Caco-2 (cell line): ENCODE measurements at regions not wholly inside any gene's neighbourhood (a gene's known extent, or its start where the extent isn't known, plus 50 kb on each side); places are given as distances from the start of the nearest gene placed in this dataset.

Source experiments
- BruUV-seq: library from RNA; stranded (reverse); fragments of 400-500 nt; replicated peaks from 2 replicates; lab custom pipeline; 2021; lab: Mats Ljungman, UMichigan
- CTCF ChIA-PET: fragments of 300-600 bp; sonication (Branson Sonifier 250); formaldehyde crosslinking; loops from one replicate; lab custom pipeline; 2022; ENCODE audit warnings: antibody characterized with exemption; lab: Charles Lee
- POLR2A ChIA-PET: fragments of 300-600 bp; sonication (Branson Sonifier 250); formaldehyde crosslinking; loops from one replicate; lab custom pipeline; 2022; ENCODE audit warnings: antibody characterized with exemption; lab: Charles Lee
- DNase-seq, 2 experiments: peaks; one replicate each; pipeline versions ENCODE4 v3.0.0 to v3.0.0-alpha.2; 2020 to 2022
- H3K27me3 ChIP-seq: replicated peaks from 2 replicates; pipeline ENCODE4 v1.6.0; 2011; ENCODE audit warnings: low read length; ENCODE audit not compliant: control insufficient read depth, insufficient read depth
- H3K36me3 ChIP-seq: 2 replicates; pipeline ENCODE4 v1.5.1; 2011; ENCODE audit warnings: low read length; ENCODE audit not compliant: control insufficient read depth, insufficient read depth
- H3K4me1 ChIP-seq: fragments of 250-450 bp; sonication (Bioruptor Pico); 2 replicates; pipeline ENCODE4 v1.5.1; 2020; ENCODE audit warnings: mild to moderate bottlenecking
- H3K4me3 ChIP-seq: 2 replicates; pipeline ENCODE4 v1.5.1; 2011; ENCODE audit warnings: low read depth, mild to moderate bottlenecking, control low read depth, low read length
- H3K9me3 ChIP-seq: fragments of 250-450 bp; sonication (Bioruptor Pico); 2 replicates; pipeline ENCODE4 v1.5.1; 2020; ENCODE audit warnings: mild to moderate bottlenecking, moderate library complexity
- H3K27ac Mint-ChIP-seq: one replicate; pipeline ENCODE4 v1.8.0; 2022; ENCODE audit warnings: mixed read lengths; ENCODE audit not compliant: unreplicated experiment
- H3K27me3 Mint-ChIP-seq: one replicate; pipeline ENCODE4 v1.8.0; 2022; ENCODE audit warnings: mixed read lengths; ENCODE audit not compliant: insufficient read depth, unreplicated experiment
- H3K36me3 Mint-ChIP-seq: one replicate; pipeline ENCODE4 v1.8.0; 2022; ENCODE audit warnings: mild to moderate bottlenecking, mixed read lengths; ENCODE audit not compliant: insufficient read depth, unreplicated experiment
- H3K4me1 Mint-ChIP-seq: one replicate; pipeline ENCODE4 v1.8.0; 2022; ENCODE audit warnings: low read depth, mixed read lengths; ENCODE audit not compliant: unreplicated experiment
- H3K4me3 Mint-ChIP-seq: one replicate; pipeline ENCODE4 v1.8.0; 2022; ENCODE audit warnings: mild to moderate bottlenecking, moderate library complexity, mixed read lengths; ENCODE audit not compliant: unreplicated experiment
- H3K9me3 Mint-ChIP-seq: one replicate; pipeline ENCODE4 v1.8.0; 2022; ENCODE audit warnings: mixed read lengths; ENCODE audit not compliant: unreplicated experiment
- CTCF ChIP-seq, 2 experiments: fragments of 200-600 bp in 1 of 2; IDR thresholded peaks; 1 replicate in 1 of 2; 2 replicates in 1 of 2; pipeline versions ENCODE4 v1.5.1 to v1.8.0; 2011 to 2022; ENCODE audit warnings: antibody characterized with exemption in 1 of 2, control low read depth in 1 of 2, inconsistent platforms in 1 of 2, low read depth in 1 of 2, low read length in 1 of 2, mild to moderate bottlenecking in 1 of 2, moderate library complexity in 1 of 2; ENCODE audit not compliant: insufficient read depth in 1 of 2, severe bottlenecking in 1 of 2, unreplicated experiment in 1 of 2
- intact Hi-C: fragments of 100-400 bp; cut with micrococcal nuclease; formaldehyde crosslinking; loops from one replicate; pipeline ENCODE4 v1.10.0; 2022; ENCODE audit not compliant: unreplicated experiment

- intact Hi-C loops, result loop anchor here (5.0 kb wide), 2 partner anchors 67 to 128 kb away; no protein-coding TSS in a partner anchor
- Mint-ChIP-seq H3K27me3 (no peaks in the 10 kb centered on the region), H3K4me1 (no peaks in the 10 kb centered on the region), H3K27ac (no peak overlapping the region), H3K4me3 (no peak overlapping the region), H3K36me3 (no peaks in the 10 kb centered on the region), H3K9me3 (no peaks in the 10 kb centered on the region)
- CTCF ChIA-PET, result no interaction called here
- TF ChIP-seq CTCF (IDR thresholded peaks at IDR 0.05; ENCODE audit: insufficient read depth in 1 of 2, low read depth in 1 of 2, low read length in 1 of 2, severe bottlenecking in 1 of 2, unreplicated experiment in 1 of 2), result no peak
- Histone ChIP-seq H3K4me3 (no peak overlapping the region), H3K9me3 (no peaks in the 10 kb centered on the region), H3K36me3 (no peaks in the 10 kb centered on the region), H3K27me3 (no peaks in the 10 kb centered on the region), H3K4me1 (no peaks in the 10 kb centered on the region)
- no TSS peak for BruUV-seq
- no peak for DNase-seq
- POLR2A ChIA-PET, result no interaction called here
These were observed 374.9 kb upstream of the TECRL start for GRCh38 chr4:64784125-64784524.

GRCh38 chr4:64781737-64782326, 372.6 kb upstream of the TECRL start:
- intact Hi-C loops, result loop anchor here (5.0 kb wide), 2 partner anchors 65 to 130 kb away; no protein-coding TSS in a partner anchor
- CTCF ChIA-PET, result no interaction called here
- Histone ChIP-seq H3K9me3 (no peaks in the 10 kb centered on the region), H3K36me3 (no peaks in the 10 kb centered on the region), H3K4me1 (no peaks in the 10 kb centered on the region), H3K27me3 (no peaks in the 10 kb centered on the region), H3K4me3 (no peak overlapping the region)
- no peaks in the 10 kb centered on the region for H3K9me3 Mint-ChIP-seq
- peak in 1 of 2 experiments; percentile 28 for DNase-seq
- no peak overlapping the region for H3K4me3 Mint-ChIP-seq
- no peaks in the 10 kb centered on the region for H3K4me1 Mint-ChIP-seq
- BruUV-seq, result no TSS peak
- no peaks in the 10 kb centered on the region for H3K27me3 Mint-ChIP-seq
- POLR2A ChIA-PET, result no interaction called here
- TF ChIP-seq CTCF (IDR thresholded peaks at IDR 0.05; ENCODE audit: insufficient read depth in 1 of 2, low read depth in 1 of 2, low read length in 1 of 2, severe bottlenecking in 1 of 2, unreplicated experiment in 1 of 2), result peak; percentile 51 to 61
- H3K27ac Mint-ChIP-seq, result no peak overlapping the region
- no peaks in the 10 kb centered on the region for H3K36me3 Mint-ChIP-seq

GRCh38 chr4:64780664-64781063, 371.4 kb upstream of the TECRL start:
- no peak overlapping the region for H3K27ac Mint-ChIP-seq

More at GRCh38 chr4:64780664-64781063, 371.4 kb upstream of the TECRL start:
- H3K4me1 Mint-ChIP-seq, result no peaks in the 10 kb centered on the region
- intact Hi-C loops, result loop anchor here (5.0 kb wide), 2 partner anchors 63 to 132 kb away; no protein-coding TSS in a partner anchor
- H3K9me3 ChIP-seq, result no peaks in the 10 kb centered on the region
- ChIA-PET POLR2A (no interaction called here), CTCF (no interaction called here)
- H3K27me3 ChIP-seq, result no peaks in the 10 kb centered on the region
- no peak for DNase-seq
- no peaks in the 10 kb centered on the region for H3K36me3 ChIP-seq
- no peak overlapping the region for H3K4me3 ChIP-seq
- no peaks in the 10 kb centered on the region for H3K9me3 Mint-ChIP-seq
- no peaks in the 10 kb centered on the region for H3K27me3 Mint-ChIP-seq
- TF ChIP-seq CTCF (IDR thresholded peaks at IDR 0.05; ENCODE audit: insufficient read depth in 1 of 2, low read depth in 1 of 2, low read length in 1 of 2, severe bottlenecking in 1 of 2, unreplicated experiment in 1 of 2), result no peak
- no peaks in the 10 kb centered on the region for H3K36me3 Mint-ChIP-seq
- no peak overlapping the region for H3K4me3 Mint-ChIP-seq
- H3K4me1 ChIP-seq, result no peaks in the 10 kb centered on the region
- BruUV-seq, result no TSS peak
